GM12891 (cell line): ENCODE measurements at regions not wholly inside any gene's neighbourhood (a gene's known extent, or its start where the extent isn't known, plus 50 kb on each side); places are given as distances from the start of the nearest gene placed in this dataset.
"Not testable (repeated sequence)": the region's sequence is repeated elsewhere in the genome, so short reads cannot be mapped to it uniquely, and the experiment has no call there.

Experiments
- PAX5 ChIP-seq: IDR thresholded peaks from 2 replicates; pipeline ENCODE4 v1.6.1; 2011; ENCODE audit warnings: low read length, moderate library complexity, mild to moderate bottlenecking; ENCODE audit not compliant: insufficient read depth, severe bottlenecking
- POLR2A ChIP-seq: IDR thresholded peaks from 2 replicates; pipeline ENCODE4 v1.6.1; 2011; ENCODE audit warnings: low read depth, low read length, control low read depth
- POLR2AphosphoS5 ChIP-seq: IDR thresholded peaks from 2 replicates; pipeline ENCODE4 v1.6.1; 2011; ENCODE audit warnings: low read depth, low read length, control low read depth
- POU2F2 ChIP-seq: IDR thresholded peaks from 2 replicates; pipeline ENCODE4 v1.6.1; 2011; ENCODE audit warnings: low read depth, mild to moderate bottlenecking, control low read depth, low read length, moderate library complexity
- SPI1 ChIP-seq: IDR thresholded peaks from 2 replicates; pipeline ENCODE4 v1.6.1; 2011; ENCODE audit warnings: low read depth, low read length, control low read depth
- TAF1 ChIP-seq: IDR thresholded peaks from 2 replicates; pipeline ENCODE4 v1.6.1; 2011; ENCODE audit warnings: low read depth, low read length, control low read depth

- not testable (repeated sequence) for TF ChIP-seq PAX5, POLR2A, POLR2AphosphoS5, TAF1, SPI1, POU2F2
These were observed 104.9 kb upstream of the ALDH3B2 start for GRCh38 chr11:67779189-67779875.
